Neuronal stem cell (in vitro differentiated cells): ENCODE measurements at regions not wholly inside any gene's neighbourhood (a gene's known extent, or its start where the extent isn't known, plus 50 kb on each side); places are given as distances from the start of the nearest gene placed in this dataset.
"Not testable (repeated sequence)": the region's sequence is repeated elsewhere in the genome, so short reads cannot be mapped to it uniquely, and the experiment has no call there.

ENCODE experiments used
- DNase-seq: peaks from one replicate; pipeline ENCODE4 v3.0.0-alpha.2; 2013; ENCODE audit warnings: low spot score
- H2AFZ ChIP-seq: one replicate; pipeline ENCODE4 v1.6.1; 2013; ENCODE audit warnings: mild to moderate bottlenecking, low read length, inconsistent platforms
- H2AK5ac ChIP-seq: 2 replicates; pipeline ENCODE4 v1.6.1; 2013; ENCODE audit warnings: low read depth, mild to moderate bottlenecking, inconsistent platforms, low read length, moderate library complexity, mixed read lengths
- H2BK120ac ChIP-seq: 2 replicates; pipeline ENCODE4 v1.6.1; 2013; ENCODE audit warnings: low read depth, mild to moderate bottlenecking, inconsistent platforms, low read length, moderate library complexity, mixed read lengths
- H2BK12ac ChIP-seq: one replicate; pipeline ENCODE4 v1.6.1; 2013; ENCODE audit warnings: low read length, inconsistent platforms
- H2BK15ac ChIP-seq: 2 replicates; pipeline ENCODE4 v1.6.1; 2013; ENCODE audit warnings: mild to moderate bottlenecking, low read length, inconsistent platforms, mixed read lengths
- H2BK5ac ChIP-seq: one replicate; pipeline ENCODE4 v1.6.1; 2013; ENCODE audit warnings: inconsistent platforms, mild to moderate bottlenecking, low read length, moderate library complexity
- H3K14ac ChIP-seq: one replicate; pipeline ENCODE4 v1.6.1; 2013; ENCODE audit warnings: low read length, inconsistent platforms
- H3K18ac ChIP-seq: 2 replicates; pipeline ENCODE4 v1.6.1; 2013; ENCODE audit warnings: low read length, inconsistent platforms
- H3K23ac ChIP-seq: 2 replicates; pipeline ENCODE4 v1.6.1; 2013; ENCODE audit warnings: low read depth, mild to moderate bottlenecking, mixed read lengths, low read length, inconsistent platforms; ENCODE audit not compliant: poor library complexity
- H3K27ac ChIP-seq: replicated peaks from 3 replicates; pipeline ENCODE4 v1.5.1; 2013; ENCODE audit warnings: low read length, inconsistent platforms
- H3K27me3 ChIP-seq, 3 experiments: 2 replicates each; pipeline ENCODE4 v1.6.1; 2013; ENCODE audit warnings: low read length in 3 of 3, mild to moderate bottlenecking in 2 of 3, inconsistent platforms in 1 of 3, low read depth in 1 of 3, mixed read lengths in 1 of 3, moderate library complexity in 1 of 3; ENCODE audit not compliant: control insufficient read depth in 3 of 3, insufficient read depth in 3 of 3
- H3K36me3 ChIP-seq, 2 donors: replicated peaks in 1 of 2; 2 replicates each; pipeline ENCODE4 v1.6.1; 2013; ENCODE audit warnings: low read length in 2 of 2; ENCODE audit not compliant: control insufficient read depth in 2 of 2, insufficient read depth in 2 of 2
- H3K4ac ChIP-seq: 2 replicates; pipeline ENCODE4 v1.6.1; 2013; ENCODE audit warnings: inconsistent platforms, mild to moderate bottlenecking, low read length, moderate library complexity
- H3K4me1 ChIP-seq, 2 donors: 1 replicate in 1 of 2; 2 replicates in 1 of 2; pipeline ENCODE4 v1.6.1; 2013; ENCODE audit warnings: low read length in 2 of 2, low read depth in 1 of 2; ENCODE audit not compliant: control insufficient read depth in 2 of 2, insufficient read depth in 1 of 2
- H3K4me2 ChIP-seq: one replicate; pipeline ENCODE4 v1.6.1; 2013; ENCODE audit warnings: mild to moderate bottlenecking, low read length, inconsistent platforms; ENCODE audit not compliant: insufficient read depth, poor library complexity, severe bottlenecking
- H3K4me3 ChIP-seq, 2 donors: 2 replicates each; pipeline ENCODE4 v1.5.1; 2013; ENCODE audit warnings: low read length in 2 of 2, mild to moderate bottlenecking in 2 of 2, inconsistent platforms in 1 of 2, moderate library complexity in 1 of 2
- H3K79me1 ChIP-seq: one replicate; pipeline ENCODE4 v1.6.1; 2013; ENCODE audit warnings: low read depth, mild to moderate bottlenecking, inconsistent platforms, low read length, moderate library complexity
- H3K9ac ChIP-seq: one replicate; pipeline ENCODE4 v1.6.1; 2013; ENCODE audit warnings: mild to moderate bottlenecking, low read depth, low read length, inconsistent platforms; ENCODE audit not compliant: poor library complexity
- H3K9me3 ChIP-seq, 2 donors: replicated peaks in 1 of 2; 2 replicates each; pipeline versions ENCODE3 to v1.6.1; 2013; ENCODE audit warnings: low read length in 2 of 2, mild to moderate bottlenecking in 2 of 2, inconsistent platforms in 1 of 2, low read depth in 1 of 2, mixed read lengths in 1 of 2, moderate library complexity in 1 of 2; ENCODE audit not compliant: control insufficient read depth in 2 of 2, insufficient read depth in 1 of 2
- H4K8ac ChIP-seq: one replicate; pipeline ENCODE4 v1.6.1; 2013; ENCODE audit warnings: low read depth, mild to moderate bottlenecking, inconsistent platforms, low read length, moderate library complexity
- H4K91ac ChIP-seq: one replicate; pipeline ENCODE4 v1.6.1; 2013; ENCODE audit warnings: low read length, low read depth, mild to moderate bottlenecking, inconsistent platforms; ENCODE audit not compliant: poor library complexity
- WGBS, 2 donors: extraction: QIAGEN DNeasy Blood & Tissue Kit; methylation state at CpG; one replicate each; pipeline ENCODE4 v1.1.7; 2013; ENCODE audit warnings: missing lambda C conversion rate in 2 of 2, mixed read lengths in 1 of 2; ENCODE audit not compliant: insufficient read length in 2 of 2, insufficient replicate concordance in 1 of 2; ENCODE audit errors: extremely low coverage in 2 of 2; 5-methylcytosine and 5-hydroxymethylcytosine counted together

- H4K91ac ChIP-seq, H2AK5ac ChIP-seq, H3K27ac ChIP-seq, H3K4ac ChIP-seq, H3K9ac ChIP-seq, H3K27me3 ChIP-seq, H3K4me3 ChIP-seq, H3K4me1 ChIP-seq, H2BK12ac ChIP-seq, H3K36me3 ChIP-seq, H3K9me3 ChIP-seq, DNase-seq, H3K18ac ChIP-seq, H4K8ac ChIP-seq, H3K14ac ChIP-seq, H3K23ac ChIP-seq, H2AFZ ChIP-seq, H3K79me1 ChIP-seq, H2BK120ac ChIP-seq, H2BK15ac ChIP-seq, H2BK5ac ChIP-seq, H3K4me2 ChIP-seq: not testable (repeated sequence)
- WGBS, 2 donors: no CpG with 5 or more reads among the region's 4 CpGs
Measured at GRCh38 chr10:109729895-109730294, 193.4 kb downstream of the XPNPEP1 start.

GRCh38 chr10:109727436-109727835 lies 195.9 kb downstream of the XPNPEP1 start:
- Histone ChIP-seq H3K14ac (no peak overlapping the region), H4K91ac (no peak overlapping the region), H3K18ac (no peak overlapping the region), H2AK5ac (no peak overlapping the region), H2BK120ac (no peak overlapping the region), H3K4me2 (no peak overlapping the region), H3K79me1 (no peaks in the 10 kb centered on the region), H3K27me3 (no peaks in the 10 kb centered on the region), H3K4me3 (no peak overlapping the region), H4K8ac (no peak overlapping the region), H3K4ac (no peak overlapping the region), H2BK15ac (no peak overlapping the region), H3K36me3 (no peaks in the 10 kb centered on the region), H2AFZ (no peak overlapping the region), H3K27ac (no peak overlapping the region), H3K9me3 (no peaks in the 10 kb centered on the region), H2BK5ac (no peak overlapping the region), H3K4me1 (no peaks in the 10 kb centered on the region), H3K9ac (no peak overlapping the region), H2BK12ac (no peak overlapping the region), H3K23ac (no peak overlapping the region)
- WGBS, 2 donors: no CpG with 5 or more reads among the region's 1 CpG
- DNase-seq: no peak

- no peaks in the 10 kb centered on the region for H3K27me3 ChIP-seq
- H3K27ac ChIP-seq: no peak overlapping the region
- no CpG with 5 or more reads among the region's 2 CpGs for WGBS, 2 donors
- H3K9ac ChIP-seq: no peak overlapping the region
- no peak overlapping the region for H3K18ac ChIP-seq
- H2BK15ac ChIP-seq: peak overlapping the region; percentile 85
- no peak overlapping the region for H2BK12ac ChIP-seq
- no peaks in the 10 kb centered on the region for H3K36me3 ChIP-seq
- no peak overlapping the region for H3K4ac ChIP-seq
- H2AFZ ChIP-seq: no peak overlapping the region
- H3K23ac ChIP-seq: no peak overlapping the region
- no peak overlapping the region for H3K14ac ChIP-seq
- no peak overlapping the region for H2BK5ac ChIP-seq
- no peak overlapping the region for H3K4me3 ChIP-seq
- H4K91ac ChIP-seq: no peak overlapping the region
- no peak overlapping the region for H4K8ac ChIP-seq
- H3K79me1 ChIP-seq: no peaks in the 10 kb centered on the region
- H3K4me1 ChIP-seq: no peaks in the 10 kb centered on the region
- no peak overlapping the region for H2AK5ac ChIP-seq
- H2BK120ac ChIP-seq: no peak overlapping the region
- H3K4me2 ChIP-seq: no peak overlapping the region
- H3K9me3 ChIP-seq: no peaks in the 10 kb centered on the region
- no peak for DNase-seq
Measured at GRCh38 chr10:109726473-109726872, 196.8 kb downstream of the XPNPEP1 start.

GRCh38 chr10:109723305-109723704 lies 200.0 kb downstream of the XPNPEP1 start:
- Histone ChIP-seq H3K27ac (no peak overlapping the region), H3K79me1 (no peaks in the 10 kb centered on the region), H2BK120ac (no peak overlapping the region), H3K4me1 (no peaks in the 10 kb centered on the region), H3K9ac (no peak overlapping the region), H2BK12ac (no peak overlapping the region), H3K4ac (no peak overlapping the region), H4K91ac (no peak overlapping the region), H3K14ac (no peak overlapping the region), H3K9me3 (no peaks in the 10 kb centered on the region), H2BK15ac (no peak overlapping the region), H3K27me3 (no peaks in the 10 kb centered on the region), H2BK5ac (no peak overlapping the region), H3K23ac (no peak overlapping the region), H3K36me3 (no peaks in the 10 kb centered on the region), H3K4me3 (no peak overlapping the region), H3K4me2 (no peak overlapping the region), H4K8ac (no peak overlapping the region), H2AFZ (no peak overlapping the region), H2AK5ac (no peak overlapping the region), H3K18ac (no peak overlapping the region)
- no CpG with 5 or more reads among the region's 3 CpGs for WGBS, 2 donors
- DNase-seq: no peak
